GM18907 (cell line): ENCODE measurements at regions not wholly inside any gene's neighbourhood (a gene's known extent, or its start where the extent isn't known, plus 50 kb on each side); places are given as distances from the start of the nearest gene placed in this dataset.
"Not testable (repeated sequence)": the region's sequence is repeated elsewhere in the genome, so short reads cannot be mapped to it uniquely, and the experiment has no call there.

Source experiments
- ATAC-seq: cut with Tn5 transposase; IDR thresholded peaks from one replicate; pipeline ENCODE4 v1.9.1; 2021; ENCODE audit warnings: mild to moderate bottlenecking, moderate library complexity; ENCODE audit not compliant: unreplicated experiment

DNA sequence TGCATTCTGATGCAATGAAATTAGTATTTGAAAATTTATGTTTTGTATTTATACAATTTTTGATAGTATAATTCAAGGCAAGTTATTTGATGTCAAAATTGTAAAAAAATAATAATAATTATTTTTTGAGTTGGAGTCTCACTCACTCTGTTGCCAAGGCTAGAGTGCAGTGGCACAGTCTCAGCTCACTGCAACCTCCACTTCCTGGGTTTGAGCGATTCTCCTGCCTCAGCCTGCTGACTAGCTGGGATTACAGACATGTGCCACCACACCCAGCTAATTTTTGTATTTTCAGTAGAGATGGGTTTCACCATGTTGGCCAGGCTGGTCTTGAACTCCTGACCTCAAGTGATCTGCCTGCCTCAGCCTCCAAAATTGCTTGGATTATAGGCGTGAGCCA is 342.4 kb upstream of the ARPP21 start:
- not testable (repeated sequence) for ATAC-seq

DNA sequence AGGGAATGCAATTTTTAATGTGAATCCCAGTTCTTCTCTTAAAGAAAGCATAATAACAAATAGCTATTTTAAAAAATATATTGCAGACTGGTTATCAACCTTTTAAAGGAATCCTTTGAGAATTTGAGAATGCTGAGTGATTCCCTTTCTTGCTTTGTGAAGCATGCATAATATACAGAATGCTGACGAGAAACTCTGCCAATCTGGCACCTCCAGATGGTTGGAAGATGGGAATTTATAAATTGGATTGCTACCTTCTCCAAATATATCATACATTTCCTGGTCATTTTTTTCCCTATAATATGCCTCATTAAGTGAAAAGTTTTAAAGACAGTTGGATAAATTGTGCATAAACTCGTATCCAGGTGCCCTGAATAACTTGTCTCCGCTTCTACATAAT is 333.9 kb upstream of the ARPP21 start:
- no peak for ATAC-seq

GRCh38 chr3:35307296-35307695 is 332.0 kb upstream of the ARPP21 start:
- no peak for ATAC-seq

GRCh38 chr3:35316841-35317240 is 322.5 kb upstream of the ARPP21 start:
- ATAC-seq: not testable (repeated sequence)

DNA sequence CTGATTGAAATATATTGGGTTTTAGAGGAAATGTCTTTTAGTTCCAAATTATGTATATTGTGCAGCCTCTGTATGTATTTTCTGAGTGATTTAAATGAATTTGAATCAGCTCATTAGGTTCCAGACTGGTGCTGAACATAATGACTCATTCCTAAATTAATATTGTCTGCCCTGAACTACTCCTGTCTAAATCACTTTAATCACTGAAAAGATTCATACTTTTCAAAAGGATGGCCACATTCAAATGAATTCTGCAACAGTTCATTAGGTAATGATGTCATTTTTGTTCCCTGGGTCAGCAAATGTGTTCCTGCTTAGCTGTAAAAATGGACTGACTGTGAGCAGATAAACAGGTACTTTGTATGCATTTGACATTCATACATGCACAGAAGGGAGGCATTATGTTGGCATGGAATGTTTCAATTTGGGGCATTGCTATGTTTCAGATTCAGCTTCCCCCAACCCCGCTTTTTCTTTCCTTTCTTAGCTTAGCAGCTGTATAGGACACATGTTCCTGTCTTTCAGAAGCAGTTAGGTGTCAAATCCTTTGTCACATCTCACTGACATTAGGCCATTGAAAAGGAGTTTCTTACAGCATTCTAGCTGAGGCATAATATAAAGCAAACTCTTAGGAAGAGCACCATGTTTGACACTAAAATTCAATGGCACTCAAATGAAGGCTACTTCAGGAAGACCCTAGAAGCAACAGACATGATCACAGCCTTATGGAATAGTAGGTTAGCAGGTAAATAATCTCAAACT is 318.5 kb upstream of the ARPP21 start:
- no peak for ATAC-seq

- no peak for ATAC-seq
These were observed 317.3 kb upstream of the ARPP21 start for GRCh38 chr3:35322070-35322469.

DNA sequence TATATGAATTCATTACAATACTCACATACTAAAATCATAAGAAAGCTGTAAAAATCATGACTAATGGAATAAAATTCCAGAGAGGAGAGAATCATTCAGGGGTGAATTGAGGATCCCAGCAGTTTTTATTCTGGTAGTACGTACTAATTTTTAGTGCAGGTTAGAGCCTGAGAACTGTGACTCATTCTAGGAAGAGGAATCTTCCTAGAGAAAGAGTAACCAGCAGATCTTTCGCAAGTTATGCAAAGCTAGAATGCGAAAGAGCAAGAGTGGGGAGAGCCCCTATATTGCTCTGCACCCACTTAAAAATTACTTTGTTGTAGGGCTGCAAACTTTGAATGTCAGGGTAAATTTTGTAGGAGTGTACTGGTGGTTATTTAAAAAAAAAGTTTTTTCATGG is 303.6 kb upstream of the ARPP21 start:
- ATAC-seq: no peak

- no peak for ATAC-seq
These were observed 302.7 kb upstream of the ARPP21 start for GRCh38 chr3:35336601-35337000.

DNA sequence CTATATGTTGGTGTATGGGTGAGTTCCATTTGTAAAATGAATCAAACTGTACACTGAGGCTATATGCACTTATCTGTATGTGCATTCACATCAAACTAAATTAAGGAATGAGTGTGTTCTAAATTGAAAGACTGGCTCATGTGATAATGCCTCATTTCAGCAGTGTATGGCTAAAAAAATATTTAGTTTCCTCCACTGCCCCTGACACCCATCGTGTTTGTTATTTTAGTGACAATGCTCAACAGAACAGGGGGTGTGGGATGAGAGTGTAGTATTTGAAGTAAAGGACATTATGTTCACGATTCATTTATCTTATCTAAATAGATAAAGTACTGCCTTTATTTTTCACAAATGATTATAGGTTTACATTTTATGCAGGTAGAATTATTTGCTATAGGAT is 301.1 kb upstream of the ARPP21 start:
- no peak for ATAC-seq

- ATAC-seq: no peak
These were observed 259.1 kb upstream of the ARPP21 start for GRCh38 chr3:35380196-35380595.

- ATAC-seq: no peak
These were observed 256.1 kb upstream of the ARPP21 start for GRCh38 chr3:35383216-35383615.

DNA sequence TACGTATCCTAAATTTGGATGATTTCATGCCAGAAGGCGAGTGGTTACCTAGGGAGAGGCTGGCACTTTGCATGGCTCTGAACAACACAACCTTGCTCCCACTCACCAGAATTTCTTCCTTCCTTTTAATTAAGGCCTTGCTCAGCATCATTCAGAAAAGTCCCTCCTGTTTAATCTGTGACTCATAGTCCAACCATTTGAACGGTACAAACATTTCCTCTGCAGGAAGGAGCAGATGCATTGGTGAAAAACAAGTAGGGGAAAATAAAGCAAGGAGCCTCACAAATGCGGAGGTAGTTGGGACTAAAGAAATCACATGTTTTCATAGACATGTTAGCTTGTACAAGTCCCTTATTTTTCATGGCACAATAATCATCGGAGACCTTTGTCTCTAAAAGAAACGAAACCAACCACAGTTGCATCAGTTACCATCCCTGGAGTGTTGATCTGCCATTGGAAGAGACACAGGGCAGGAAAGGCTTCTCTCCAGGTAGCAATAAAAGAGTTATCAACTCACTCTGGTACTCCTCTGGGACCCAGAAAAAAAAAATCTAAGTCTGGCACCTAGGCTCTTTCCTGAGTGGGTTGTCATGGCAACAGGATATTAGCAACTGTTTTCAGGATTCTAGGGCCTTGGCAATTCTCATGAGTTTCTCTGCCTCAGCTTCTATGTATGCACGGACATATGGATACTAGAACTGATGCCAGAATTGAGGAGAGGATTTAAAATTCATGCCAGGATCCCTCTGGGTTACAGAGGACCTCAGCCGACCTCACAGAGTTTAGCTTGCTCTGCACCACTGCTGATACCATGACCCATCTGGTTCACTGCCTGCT is 255.4 kb upstream of the ARPP21 start:
- ATAC-seq: no peak

GRCh38 chr3:35385271-35385670 is 254.1 kb upstream of the ARPP21 start:
- ATAC-seq: no peak

- no peak for ATAC-seq
These were observed 249.4 kb upstream of the ARPP21 start for GRCh38 chr3:35389907-35390306.

DNA sequence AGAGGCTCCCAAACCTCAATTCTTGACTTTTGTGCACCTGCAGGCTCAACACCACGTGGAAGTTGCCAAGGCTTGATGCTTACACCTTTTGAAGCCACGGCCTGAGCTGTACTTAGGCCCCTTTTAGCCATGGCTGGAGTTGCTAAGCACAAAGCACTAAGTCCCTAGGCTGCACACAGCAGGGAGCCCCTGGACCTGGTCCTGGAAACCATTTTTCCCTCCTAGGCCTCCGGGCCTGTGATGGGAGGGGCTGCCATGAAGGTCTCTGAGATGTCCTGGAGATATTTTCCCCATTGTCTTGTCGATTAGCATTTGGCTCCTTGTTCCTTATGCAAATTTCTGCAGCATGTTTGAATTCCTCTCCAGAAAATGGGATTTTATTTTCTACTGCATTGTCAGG is 247.1 kb upstream of the ARPP21 start:
- no peak for ATAC-seq

DNA sequence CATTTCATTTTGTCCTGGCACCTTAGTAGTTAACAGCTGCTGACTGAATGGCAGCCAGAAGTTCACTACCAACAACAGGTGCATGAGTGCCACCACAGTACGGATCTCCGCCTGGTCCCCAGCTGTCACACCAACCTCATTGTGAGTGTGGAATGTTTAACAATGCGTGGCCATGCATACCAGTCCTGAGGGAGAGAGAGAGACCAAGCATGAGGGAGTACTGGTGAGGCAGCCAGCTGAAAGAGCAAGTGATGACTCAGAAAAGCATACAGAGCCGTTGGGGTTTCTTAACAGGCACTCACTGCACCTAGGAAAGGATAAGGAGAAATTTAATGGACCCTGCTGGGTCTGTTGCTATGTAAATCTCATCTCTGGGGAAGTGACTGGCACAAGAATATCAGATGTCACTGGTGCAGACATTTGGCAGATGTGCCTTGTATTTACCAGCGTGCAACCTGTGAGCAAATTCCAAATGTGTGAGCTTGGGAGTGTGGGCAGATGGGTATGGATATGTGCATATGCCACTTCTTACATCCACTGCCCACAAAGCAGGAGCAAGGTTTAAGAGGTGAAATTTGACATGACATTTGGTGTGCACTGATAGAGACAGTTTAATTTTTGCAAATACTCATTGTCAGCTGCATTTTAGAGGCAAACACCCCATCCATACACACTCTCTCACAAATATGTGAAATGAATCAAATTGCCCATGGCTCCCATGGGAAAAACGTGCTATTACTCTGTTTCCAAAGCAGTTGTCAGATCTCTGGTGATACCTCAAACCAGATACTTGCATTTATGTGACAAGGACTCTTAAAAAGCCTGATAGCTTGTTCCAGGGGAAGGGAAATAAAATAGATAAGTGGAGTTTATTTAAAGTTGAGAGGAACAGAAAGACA is 245.2 kb upstream of the ARPP21 start:
- ATAC-seq: no peak

DNA sequence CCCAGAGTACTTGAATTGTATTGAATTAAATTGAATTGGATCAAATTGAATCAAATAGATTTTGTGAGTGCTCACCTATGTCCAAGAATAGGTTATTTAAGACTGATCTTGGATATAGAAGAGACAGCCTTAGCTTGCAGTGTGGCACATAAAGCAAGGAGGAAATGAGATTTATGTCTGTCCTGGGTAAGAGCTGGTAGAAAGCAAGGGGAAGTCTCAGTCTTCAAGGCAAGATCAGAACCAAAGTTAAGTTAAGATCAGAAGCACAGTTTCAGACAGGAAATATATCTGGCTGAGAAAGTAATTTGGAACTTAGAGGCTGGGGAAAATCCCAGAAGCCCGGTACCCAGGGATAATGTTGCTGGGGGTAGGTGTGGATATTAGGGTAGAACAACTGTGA is 244.4 kb upstream of the ARPP21 start:
- ATAC-seq: no peak

DNA sequence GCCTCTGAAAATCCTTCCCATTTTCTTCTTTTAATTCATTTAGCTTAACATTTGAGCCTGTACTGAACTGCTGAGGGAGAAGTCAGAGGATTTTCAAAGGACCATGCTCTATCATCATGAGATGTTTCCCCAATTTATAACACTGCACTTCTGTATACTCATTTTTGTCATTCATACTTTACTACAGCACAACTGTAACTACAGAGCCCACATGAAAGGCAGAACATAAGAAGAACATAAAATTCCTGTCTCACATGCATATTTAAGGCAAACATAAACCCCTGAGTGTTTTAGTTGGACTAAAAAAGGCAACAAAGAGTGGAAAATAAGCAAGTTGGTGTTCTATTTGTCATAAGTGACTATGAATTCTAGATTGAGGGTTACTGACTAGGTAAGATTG is 237.7 kb upstream of the ARPP21 start:
- no peak for ATAC-seq

GRCh38 chr3:35404571-35404970 is 234.8 kb upstream of the ARPP21 start:
- ATAC-seq: no peak

DNA sequence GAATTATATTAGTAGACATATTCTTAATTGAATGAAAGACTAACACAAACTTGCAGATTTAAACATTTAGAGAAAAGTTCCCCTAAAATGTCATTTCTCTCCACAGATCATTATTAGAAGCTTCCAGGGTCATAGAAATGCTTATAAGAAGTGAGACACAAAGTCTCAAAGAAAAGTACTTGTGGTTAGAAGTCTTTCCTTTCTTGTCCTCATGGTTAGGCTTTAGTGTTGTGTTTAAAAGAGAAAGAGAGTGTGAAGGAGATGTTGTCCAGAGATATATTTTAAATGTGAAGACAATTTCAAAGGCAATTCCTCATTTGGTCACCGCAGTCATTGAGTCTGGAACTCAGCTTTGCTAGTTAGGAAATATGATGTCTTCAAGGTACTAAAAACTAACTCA is 230.4 kb upstream of the ARPP21 start:
- ATAC-seq: no peak

GRCh38 chr3:35409991-35410390 is 229.3 kb upstream of the ARPP21 start:
- ATAC-seq: no peak
